ELF-1 (cell line): ENCODE measurements at regions not wholly inside any gene's neighbourhood (a gene's known extent, or its start where the extent isn't known, plus 50 kb on each side); places are given as distances from the start of the nearest gene placed in this dataset.

ENCODE experiments used
- DNase-seq: peaks from one replicate; pipeline ENCODE4 v3.0.0-alpha.2; 2016; ENCODE audit warnings: low read depth, low spot score

- no peak for DNase-seq
Measured at GRCh38 chr21:35344582-35344981, 295.5 kb upstream of the RUNX1 start.

- DNase-seq = no peak
Measured at GRCh38 chr21:35343046-35343819, 294.1 kb upstream of the RUNX1 start.

- DNase-seq = no peak
Measured at GRCh38 chr21:35342440-35342839, 293.3 kb upstream of the RUNX1 start.

- no peak for DNase-seq
Measured at GRCh38 chr21:35340273-35340672, 291.2 kb upstream of the RUNX1 start.

GRCh38 chr21:35338881-35339632 lies 290.0 kb upstream of the RUNX1 start:
- no peak for DNase-seq

DNA sequence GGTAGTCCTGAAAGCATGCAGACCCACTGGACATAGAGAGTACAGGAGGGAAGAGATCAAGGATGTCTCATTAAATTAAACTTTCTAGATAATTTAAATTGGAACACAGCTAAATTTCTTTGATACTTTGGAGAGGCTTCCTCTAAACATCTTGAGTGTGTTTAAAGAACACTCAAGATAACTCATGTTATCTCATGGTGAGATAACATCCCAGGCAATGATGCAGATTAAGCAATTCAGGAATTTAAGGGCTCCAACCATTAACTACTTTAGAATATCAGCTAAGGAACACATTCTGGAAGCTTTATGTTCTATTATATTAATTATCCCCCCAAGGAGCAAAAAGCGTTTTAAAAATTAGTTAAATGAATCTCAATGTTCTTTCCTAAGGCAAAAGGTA lies 289.2 kb upstream of the RUNX1 start:
- DNase-seq = no peak

- no peak for DNase-seq
Measured at GRCh38 chr21:35337573-35337972, 288.5 kb upstream of the RUNX1 start.

GRCh38 chr21:35336534-35336933 lies 287.4 kb upstream of the RUNX1 start:
- DNase-seq = no peak

GRCh38 chr21:35335951-35336446 lies 286.9 kb upstream of the RUNX1 start:
- DNase-seq = no peak

DNA sequence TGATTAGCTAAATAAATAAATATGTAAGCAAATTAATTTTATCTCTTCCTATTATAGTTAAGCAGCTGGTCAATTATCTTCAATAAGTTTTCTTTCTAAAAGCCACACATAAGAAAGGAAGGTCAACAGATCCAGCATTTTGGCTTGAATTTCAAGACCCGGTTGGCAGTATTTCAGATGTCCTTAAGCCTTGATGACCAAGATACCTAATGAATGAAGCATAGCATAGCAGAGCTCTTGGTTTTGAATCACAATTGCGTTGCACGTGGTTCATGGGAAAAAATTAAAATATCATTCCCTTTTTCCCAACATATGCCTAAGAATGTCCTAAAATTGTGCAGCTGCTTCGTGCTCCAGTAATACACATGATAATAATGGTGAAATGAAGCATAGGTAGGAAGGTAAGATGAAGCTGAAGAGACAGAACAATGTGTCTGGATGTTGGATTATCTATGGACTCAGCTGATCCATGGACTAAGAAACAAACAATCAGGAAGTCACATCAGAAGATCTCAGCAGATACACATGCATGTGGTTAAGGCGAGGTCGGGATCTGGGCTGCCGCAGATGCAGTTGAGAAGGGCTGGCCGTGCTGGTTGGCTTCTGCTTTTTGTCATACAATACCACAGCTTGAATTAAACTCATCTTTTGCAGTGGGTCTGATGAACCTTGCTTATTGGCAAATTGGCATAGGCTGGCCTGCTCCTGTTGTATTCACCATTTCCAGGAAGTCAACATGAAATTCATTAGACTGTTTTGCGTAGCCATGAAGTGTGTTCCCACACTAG lies 284.9 kb upstream of the RUNX1 start:
- no peak for DNase-seq

DNA sequence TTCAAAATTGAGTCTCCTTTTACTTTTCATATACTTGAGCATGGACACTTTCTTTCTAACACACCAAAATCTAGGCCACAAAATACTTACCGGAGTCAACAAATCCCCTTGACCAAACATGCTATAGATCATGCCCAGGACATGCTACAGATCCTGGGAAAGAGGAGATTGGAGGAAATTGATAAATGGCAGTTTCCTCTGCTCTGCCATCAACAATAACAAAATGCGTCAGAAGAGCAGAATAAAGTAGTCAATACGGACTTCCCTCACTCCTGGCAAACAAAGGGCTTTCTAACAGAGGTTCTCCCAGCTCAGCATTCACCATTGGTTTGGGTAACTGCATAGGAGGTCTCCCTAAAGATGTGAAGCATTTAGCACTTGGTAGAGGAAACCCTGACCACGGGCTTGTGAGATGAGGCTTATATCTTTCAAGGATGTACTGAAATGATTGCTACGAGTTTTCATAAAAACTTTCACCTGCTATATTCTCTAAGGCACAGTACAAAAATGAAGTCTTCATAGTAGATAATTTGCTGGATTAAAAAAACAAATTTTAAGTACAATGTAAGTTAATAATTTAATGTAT lies 283.8 kb upstream of the RUNX1 start:
- DNase-seq = no peak

GRCh38 chr21:35329940-35330660 lies 281.0 kb upstream of the RUNX1 start:
- no peak for DNase-seq

DNA sequence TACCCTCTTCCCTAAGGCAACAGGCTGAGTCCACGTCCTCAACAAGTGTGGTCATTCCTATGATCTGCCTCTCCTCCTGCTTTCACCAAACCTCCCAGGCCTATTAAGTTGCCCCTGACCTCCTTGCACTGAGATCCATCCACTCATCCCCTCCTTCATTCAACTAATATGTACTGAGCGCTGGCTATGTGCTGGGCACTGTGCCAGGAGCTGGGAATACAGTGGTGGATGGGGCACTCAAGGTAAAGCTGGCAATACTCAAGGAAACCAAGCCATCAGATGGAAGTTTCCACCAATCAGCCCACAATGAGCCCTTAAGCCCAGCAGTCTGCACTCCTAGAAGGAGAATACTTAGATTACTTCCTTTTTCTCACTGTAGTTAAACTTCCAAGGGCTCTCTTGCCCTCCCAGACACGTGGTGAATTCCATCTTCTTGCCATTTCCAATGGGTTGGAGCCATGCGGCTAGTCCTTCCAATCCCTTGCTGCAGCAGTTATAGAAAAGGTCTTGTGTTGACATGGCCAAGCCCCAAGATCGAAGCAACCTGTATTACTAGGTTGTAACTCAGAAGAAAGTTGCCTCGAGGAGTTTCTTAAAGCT lies 279.9 kb upstream of the RUNX1 start:
- DNase-seq = no peak

- DNase-seq = no peak
Measured at GRCh38 chr21:35326677-35327076, 277.6 kb upstream of the RUNX1 start.

DNA sequence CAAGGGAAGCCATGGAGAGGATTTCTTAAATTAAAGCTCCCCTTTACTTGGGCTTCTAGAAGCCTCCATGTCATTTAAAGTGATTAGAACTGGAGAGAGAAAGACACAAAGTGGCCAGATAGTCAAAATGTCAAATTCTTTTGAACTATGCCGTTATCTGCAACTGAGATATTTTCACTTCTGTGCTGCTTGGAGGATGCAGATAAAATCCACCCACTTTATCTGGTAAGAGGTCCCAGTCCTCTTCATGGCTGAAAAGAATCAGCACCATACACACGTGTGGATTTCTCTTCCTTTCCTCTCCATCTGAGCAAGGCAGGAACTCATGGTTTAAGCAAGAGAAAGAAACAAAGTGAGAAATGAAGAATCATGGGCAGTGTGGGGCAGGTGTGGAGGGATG lies 276.9 kb upstream of the RUNX1 start:
- DNase-seq = no peak

GRCh38 chr21:35324372-35325220 lies 275.5 kb upstream of the RUNX1 start:
- DNase-seq = no peak

DNA sequence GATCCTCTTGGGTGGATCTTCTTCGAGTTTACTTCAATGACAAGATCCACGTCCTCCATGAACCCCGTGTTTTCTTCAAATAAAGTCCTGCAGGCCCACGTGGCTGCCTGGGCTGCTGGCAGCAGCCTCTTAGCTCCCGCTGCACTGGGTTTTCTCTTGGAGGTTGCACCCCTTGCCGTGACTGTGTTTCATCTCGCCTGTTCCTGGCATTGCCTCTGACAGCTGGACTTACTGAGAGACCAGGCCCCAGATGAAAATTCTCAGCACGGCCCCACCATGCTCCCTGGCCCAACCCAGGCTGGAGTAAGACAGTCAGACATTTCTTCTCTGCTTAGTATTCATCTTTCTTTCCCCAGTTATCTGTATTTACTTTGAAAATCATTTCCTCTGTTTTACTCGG lies 274.8 kb upstream of the RUNX1 start:
- peak; percentile 28 for DNase-seq

GRCh38 chr21:35321322-35322200 lies 272.5 kb upstream of the RUNX1 start:
- no peak for DNase-seq
